ENCODE measurements at regions not wholly inside any gene's neighbourhood (a gene's known extent, or its start where the extent isn't known, plus 50 kb on each side); places are given as distances from the start of the nearest gene placed in this dataset.

- TF ChIP-seq MAX (IDR thresholded peaks at IDR 0.05; ENCODE audit: low read depth, low read length) = no peak
- peak; percentile 54 for DNase-seq (ENCODE audit: low read depth)
- H3K4me3 ChIP-seq (ENCODE audit: low read depth, low read length) = peak overlapping the region; percentile 27
Observed at GRCh38 chr3:72482589-72483321, 365.5 kb downstream of the SHQ1 start.

DNA sequence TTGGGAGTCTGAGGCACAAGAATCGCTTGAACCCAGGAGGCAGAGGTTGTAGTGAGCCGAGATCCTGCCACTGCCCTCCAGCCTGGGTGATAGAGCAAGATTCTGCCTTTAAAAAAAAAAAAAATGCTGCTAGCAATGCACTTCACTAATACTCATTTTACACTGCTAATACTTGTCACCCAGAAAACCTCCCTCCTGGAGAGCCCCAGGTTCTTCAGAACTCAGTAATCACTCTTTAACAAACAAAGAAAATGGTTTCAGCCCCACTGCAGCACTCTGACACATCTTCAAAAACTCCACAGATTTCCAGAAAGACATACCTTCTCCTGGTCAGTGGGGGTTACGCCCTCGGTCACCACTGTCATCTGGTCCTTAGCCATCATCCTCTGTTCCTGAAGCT, 366.7 kb downstream of the SHQ1 start:
- no peak for DNase-seq (ENCODE audit: low read depth)
- H3K4me3 ChIP-seq (ENCODE audit: low read depth, low read length) = no peak overlapping the region
- no peak for TF ChIP-seq POLR2A (IDR thresholded peaks at IDR 0.05; ENCODE audit: extremely low read depth, insufficient read length)
- no peak for TF ChIP-seq MAX (IDR thresholded peaks at IDR 0.05; ENCODE audit: low read depth, low read length)
- TF ChIP-seq, protein P1, sequence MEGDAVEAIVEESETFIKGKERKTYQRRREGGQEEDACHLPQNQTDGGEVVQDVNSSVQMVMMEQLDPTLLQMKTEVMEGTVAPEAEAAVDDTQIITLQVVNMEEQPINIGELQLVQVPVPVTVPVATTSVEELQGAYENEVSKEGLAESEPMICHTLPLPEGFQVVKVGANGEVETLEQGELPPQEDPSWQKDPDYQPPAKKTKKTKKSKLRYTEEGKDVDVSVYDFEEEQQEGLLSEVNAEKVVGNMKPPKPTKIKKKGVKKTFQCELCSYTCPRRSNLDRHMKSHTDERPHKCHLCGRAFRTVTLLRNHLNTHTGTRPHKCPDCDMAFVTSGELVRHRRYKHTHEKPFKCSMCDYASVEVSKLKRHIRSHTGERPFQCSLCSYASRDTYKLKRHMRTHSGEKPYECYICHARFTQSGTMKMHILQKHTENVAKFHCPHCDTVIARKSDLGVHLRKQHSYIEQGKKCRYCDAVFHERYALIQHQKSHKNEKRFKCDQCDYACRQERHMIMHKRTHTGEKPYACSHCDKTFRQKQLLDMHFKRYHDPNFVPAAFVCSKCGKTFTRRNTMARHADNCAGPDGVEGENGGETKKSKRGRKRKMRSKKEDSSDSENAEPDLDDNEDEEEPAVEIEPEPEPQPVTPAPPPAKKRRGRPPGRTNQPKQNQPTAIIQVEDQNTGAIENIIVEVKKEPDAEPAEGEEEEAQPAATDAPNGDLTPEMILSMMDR (IDR thresholded peaks at IDR 0.05; ENCODE audit: low read depth, low read length) = no peak
- no peak for TF ChIP-seq MYC (IDR thresholded peaks at IDR 0.05; ENCODE audit: low read depth, low read length)

- H3K4me3 ChIP-seq (ENCODE audit: low read depth, low read length) = no peak overlapping the region
- no peak for DNase-seq (ENCODE audit: low read depth)
- TF ChIP-seq, protein P1 (IDR thresholded peaks at IDR 0.05; ENCODE audit: low read depth, low read length) = no peak
- TF ChIP-seq MYC (IDR thresholded peaks at IDR 0.05; ENCODE audit: low read depth, low read length) = no peak
- TF ChIP-seq MAX (IDR thresholded peaks at IDR 0.05; ENCODE audit: low read depth, low read length) = no peak
- no peak for TF ChIP-seq POLR2A (IDR thresholded peaks at IDR 0.05; ENCODE audit: extremely low read depth, insufficient read length)
Observed at GRCh38 chr3:72480366-72480765, 367.9 kb downstream of the SHQ1 start.

DNA sequence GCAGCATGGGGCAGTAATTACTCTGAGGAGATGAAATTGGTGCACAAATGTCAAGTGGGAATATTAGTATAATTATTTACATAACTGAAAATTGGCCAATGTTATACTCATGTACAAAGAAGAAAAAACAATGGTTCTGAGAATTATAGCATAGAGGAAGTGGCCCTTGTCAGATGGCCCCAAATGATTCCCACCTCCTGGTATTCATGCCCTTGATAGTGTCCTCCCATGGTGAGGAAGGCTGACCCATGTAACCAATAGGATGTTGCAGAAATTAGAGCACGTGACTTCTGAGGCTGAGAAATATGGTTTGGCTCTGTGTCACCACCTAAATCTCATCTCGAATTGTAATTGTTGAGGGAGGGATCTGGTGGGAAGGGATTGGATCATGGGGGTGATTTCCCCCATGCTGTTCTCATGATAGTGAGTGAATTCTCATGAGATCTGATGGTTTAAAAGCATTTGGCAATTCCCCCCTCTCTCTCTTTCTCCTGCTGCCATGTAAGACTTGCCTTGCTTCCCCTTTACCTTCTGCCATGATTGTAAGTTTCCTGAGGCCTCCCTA, 368.5 kb downstream of the SHQ1 start:
- no peak for TF ChIP-seq POLR2A (IDR thresholded peaks at IDR 0.05; ENCODE audit: extremely low read depth, insufficient read length)
- no peak for DNase-seq (ENCODE audit: low read depth)
- no peak overlapping the region for H3K4me3 ChIP-seq (ENCODE audit: low read depth, low read length)

DNA sequence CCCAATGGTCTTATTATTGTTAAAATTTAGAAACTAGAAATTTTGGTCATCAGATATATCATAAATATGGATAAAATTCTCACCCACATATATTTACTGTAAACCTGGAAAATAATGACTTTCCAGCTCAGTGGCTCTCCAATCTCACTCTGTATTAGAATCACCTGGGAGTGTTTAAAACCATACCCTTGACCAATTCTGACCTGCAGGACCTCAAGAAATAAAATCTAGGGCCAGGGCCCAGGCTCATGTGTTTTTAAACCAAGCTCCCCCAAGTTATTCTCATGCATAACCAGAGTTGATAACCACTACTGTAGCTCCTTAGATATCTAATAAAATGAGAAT, 372.1 kb downstream of the SHQ1 start:
- DNase-seq (ENCODE audit: low read depth) = no peak
- H3K4me3 ChIP-seq (ENCODE audit: low read depth, low read length) = no peak overlapping the region
- TF ChIP-seq, protein P1 (IDR thresholded peaks at IDR 0.05; ENCODE audit: low read depth, low read length) = no peak
- TF ChIP-seq MAX (IDR thresholded peaks at IDR 0.05; ENCODE audit: low read depth, low read length) (no peak), POLR2A (IDR thresholded peaks at IDR 0.05; ENCODE audit: extremely low read depth, insufficient read length) (no peak), MYC (IDR thresholded peaks at IDR 0.05; ENCODE audit: low read depth, low read length) (no peak)

GRCh38 chr3:72475258-72476138, 372.7 kb downstream of the SHQ1 start:
- DNase-seq (ENCODE audit: low read depth) = peak; percentile 69
- no peak overlapping the region for H3K4me3 ChIP-seq (ENCODE audit: low read depth, low read length)
- TF ChIP-seq MYC (IDR thresholded peaks at IDR 0.05; ENCODE audit: low read depth, low read length) = peak; percentile 8; the same call in 1 of the 2 replicates
- TF ChIP-seq, protein P1 (IDR thresholded peaks at IDR 0.05; ENCODE audit: low read depth, low read length) = no peak
